PFSK-1 (cell line): ENCODE measurements at regions not wholly inside any gene's neighbourhood (a gene's known extent, or its start where the extent isn't known, plus 50 kb on each side); places are given as distances from the start of the nearest gene placed in this dataset.

Experiments
- FOXP2 ChIP-seq: optimal IDR thresholded peaks from 2 replicates; pipeline ENCODE3; 2011; ENCODE audit warnings: borderline replicate concordance, control low read depth, inconsistent platforms; ENCODE audit not compliant: insufficient read depth; ENCODE audit errors: extremely low read length, extremely low read depth
- POLR2AphosphoS5 ChIP-seq: IDR thresholded peaks from 2 replicates; pipeline ENCODE4 v1.6.1; 2012; ENCODE audit warnings: low read depth, mild to moderate bottlenecking, control low read depth, low read length, moderate library complexity
- SIN3A ChIP-seq: IDR thresholded peaks from 2 replicates; pipeline ENCODE4 v1.6.1; 2012; ENCODE audit warnings: mild to moderate bottlenecking, low read length, moderate library complexity, borderline replicate concordance; ENCODE audit not compliant: insufficient read depth
- TAF1 ChIP-seq: IDR thresholded peaks from 2 replicates; pipeline ENCODE4 v1.6.1; 2012; ENCODE audit warnings: low read length, control low read depth, borderline replicate concordance; ENCODE audit not compliant: insufficient read depth
- TF ChIP-seq, protein P1 (sequence below), 2 experiments: IDR thresholded peaks; 2 replicates each; pipeline versions ENCODE4 v1.6.1 to v1.8.0; 2011 to 2012; ENCODE audit warnings: low read depth in 2 of 2, low read length in 2 of 2, control low read depth in 1 of 2, inconsistent platforms in 1 of 2, mild to moderate bottlenecking in 1 of 2, moderate library complexity in 1 of 2; ENCODE audit not compliant: insufficient read depth in 1 of 2

DNA sequence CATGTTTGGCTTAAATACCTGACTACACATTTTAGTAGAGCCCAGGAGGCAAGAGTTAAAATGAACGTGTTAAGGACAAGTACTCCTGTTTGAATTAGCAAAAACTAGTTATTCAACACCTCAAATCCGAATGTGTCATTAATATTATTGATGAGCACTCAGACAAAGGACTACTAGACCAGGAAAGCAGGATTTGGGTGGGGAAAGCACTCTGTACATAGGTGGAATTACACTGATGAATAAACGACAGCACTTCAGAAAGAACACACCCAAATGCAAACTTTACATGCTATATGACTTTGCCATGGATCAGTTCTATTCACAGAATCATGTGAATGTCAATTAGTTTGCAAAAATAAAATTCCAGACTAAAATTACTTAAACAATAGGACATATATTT is 95.1 kb upstream of the CAV2 start:
- TF ChIP-seq FOXP2: no peak
- no peak for TF ChIP-seq TAF1
- no peak for TF ChIP-seq SIN3A
- TF ChIP-seq, protein P1, sequence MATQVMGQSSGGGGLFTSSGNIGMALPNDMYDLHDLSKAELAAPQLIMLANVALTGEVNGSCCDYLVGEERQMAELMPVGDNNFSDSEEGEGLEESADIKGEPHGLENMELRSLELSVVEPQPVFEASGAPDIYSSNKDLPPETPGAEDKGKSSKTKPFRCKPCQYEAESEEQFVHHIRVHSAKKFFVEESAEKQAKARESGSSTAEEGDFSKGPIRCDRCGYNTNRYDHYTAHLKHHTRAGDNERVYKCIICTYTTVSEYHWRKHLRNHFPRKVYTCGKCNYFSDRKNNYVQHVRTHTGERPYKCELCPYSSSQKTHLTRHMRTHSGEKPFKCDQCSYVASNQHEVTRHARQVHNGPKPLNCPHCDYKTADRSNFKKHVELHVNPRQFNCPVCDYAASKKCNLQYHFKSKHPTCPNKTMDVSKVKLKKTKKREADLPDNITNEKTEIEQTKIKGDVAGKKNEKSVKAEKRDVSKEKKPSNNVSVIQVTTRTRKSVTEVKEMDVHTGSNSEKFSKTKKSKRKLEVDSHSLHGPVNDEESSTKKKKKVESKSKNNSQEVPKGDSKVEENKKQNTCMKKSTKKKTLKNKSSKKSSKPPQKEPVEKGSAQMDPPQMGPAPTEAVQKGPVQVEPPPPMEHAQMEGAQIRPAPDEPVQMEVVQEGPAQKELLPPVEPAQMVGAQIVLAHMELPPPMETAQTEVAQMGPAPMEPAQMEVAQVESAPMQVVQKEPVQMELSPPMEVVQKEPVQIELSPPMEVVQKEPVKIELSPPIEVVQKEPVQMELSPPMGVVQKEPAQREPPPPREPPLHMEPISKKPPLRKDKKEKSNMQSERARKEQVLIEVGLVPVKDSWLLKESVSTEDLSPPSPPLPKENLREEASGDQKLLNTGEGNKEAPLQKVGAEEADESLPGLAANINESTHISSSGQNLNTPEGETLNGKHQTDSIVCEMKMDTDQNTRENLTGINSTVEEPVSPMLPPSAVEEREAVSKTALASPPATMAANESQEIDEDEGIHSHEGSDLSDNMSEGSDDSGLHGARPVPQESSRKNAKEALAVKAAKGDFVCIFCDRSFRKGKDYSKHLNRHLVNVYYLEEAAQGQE (IDR thresholded peaks at IDR 0.05; ENCODE audit: insufficient read depth in 1 of 2, low read depth in 2 of 2, low read length in 2 of 2): no peak

DNA sequence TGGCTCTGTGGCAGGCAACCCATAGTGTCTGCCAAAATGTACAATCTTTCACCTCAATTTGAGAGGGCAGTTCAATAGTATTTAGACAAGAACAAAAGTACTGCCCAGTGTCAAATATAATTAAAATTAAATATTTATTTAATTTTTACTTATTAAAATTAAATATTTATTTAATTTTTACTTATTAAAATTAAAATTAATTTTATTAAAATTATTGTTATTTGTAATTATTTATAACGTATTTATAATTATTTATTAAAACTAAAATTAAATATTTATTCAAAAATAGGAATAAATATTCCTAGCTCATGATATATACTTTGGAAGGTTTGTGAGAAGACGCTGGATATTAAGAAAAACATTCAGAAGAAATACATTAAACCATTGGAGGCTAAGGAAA is 93.7 kb upstream of the CAV2 start:
- no peak for TF ChIP-seq POLR2AphosphoS5
- TF ChIP-seq, protein P1 (IDR thresholded peaks at IDR 0.05; ENCODE audit: insufficient read depth in 1 of 2, low read depth in 2 of 2, low read length in 2 of 2): no peak
- TF ChIP-seq SIN3A: no peak
- TF ChIP-seq FOXP2: no peak
- no peak for TF ChIP-seq TAF1

DNA sequence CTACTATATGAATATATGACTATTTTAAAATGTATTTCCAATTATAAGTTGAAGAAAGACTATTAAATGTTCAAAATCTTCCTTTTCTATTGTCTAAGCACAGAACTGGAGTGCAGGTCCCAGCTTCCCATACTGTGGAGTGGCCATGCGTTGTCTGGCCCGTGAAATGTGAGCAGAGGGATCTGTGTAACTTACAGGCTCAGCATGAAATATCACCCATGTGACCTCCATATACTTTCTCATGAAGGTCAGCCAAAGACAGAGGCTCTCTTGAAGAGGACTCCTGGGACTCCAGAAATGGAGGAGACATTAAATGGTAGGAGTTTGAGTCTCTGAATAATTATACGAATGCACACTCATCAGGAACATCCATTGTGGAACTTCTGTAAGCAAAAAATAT is 92.4 kb upstream of the CAV2 start:
- TF ChIP-seq FOXP2: no peak
- TF ChIP-seq SIN3A: no peak
- TF ChIP-seq TAF1: no peak
- TF ChIP-seq, protein P1 (IDR thresholded peaks at IDR 0.05; ENCODE audit: insufficient read depth in 1 of 2, low read depth in 2 of 2, low read length in 2 of 2): no peak
- no peak for TF ChIP-seq POLR2AphosphoS5

DNA sequence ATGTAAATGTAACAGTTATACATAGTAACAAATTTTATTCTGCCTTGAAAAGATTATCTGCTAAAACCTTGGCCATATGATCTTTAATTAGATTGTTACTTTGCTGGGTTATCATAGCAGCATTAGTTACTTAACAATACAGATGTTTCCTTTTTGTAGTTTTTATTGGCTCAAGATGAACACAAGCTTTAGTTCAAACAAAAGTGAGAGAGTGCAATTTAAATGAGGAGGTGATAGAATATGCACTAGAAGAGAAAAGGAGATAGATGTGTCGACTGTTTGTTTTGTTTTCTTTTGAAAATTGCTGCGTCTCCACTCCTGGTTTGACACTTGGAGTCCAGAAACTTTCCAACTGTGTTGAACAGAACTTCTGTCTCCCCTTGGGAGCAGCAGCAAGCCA is 91.4 kb upstream of the CAV2 start:
- TF ChIP-seq, protein P1 (IDR thresholded peaks at IDR 0.05; ENCODE audit: insufficient read depth in 1 of 2, low read depth in 2 of 2, low read length in 2 of 2): no peak

DNA sequence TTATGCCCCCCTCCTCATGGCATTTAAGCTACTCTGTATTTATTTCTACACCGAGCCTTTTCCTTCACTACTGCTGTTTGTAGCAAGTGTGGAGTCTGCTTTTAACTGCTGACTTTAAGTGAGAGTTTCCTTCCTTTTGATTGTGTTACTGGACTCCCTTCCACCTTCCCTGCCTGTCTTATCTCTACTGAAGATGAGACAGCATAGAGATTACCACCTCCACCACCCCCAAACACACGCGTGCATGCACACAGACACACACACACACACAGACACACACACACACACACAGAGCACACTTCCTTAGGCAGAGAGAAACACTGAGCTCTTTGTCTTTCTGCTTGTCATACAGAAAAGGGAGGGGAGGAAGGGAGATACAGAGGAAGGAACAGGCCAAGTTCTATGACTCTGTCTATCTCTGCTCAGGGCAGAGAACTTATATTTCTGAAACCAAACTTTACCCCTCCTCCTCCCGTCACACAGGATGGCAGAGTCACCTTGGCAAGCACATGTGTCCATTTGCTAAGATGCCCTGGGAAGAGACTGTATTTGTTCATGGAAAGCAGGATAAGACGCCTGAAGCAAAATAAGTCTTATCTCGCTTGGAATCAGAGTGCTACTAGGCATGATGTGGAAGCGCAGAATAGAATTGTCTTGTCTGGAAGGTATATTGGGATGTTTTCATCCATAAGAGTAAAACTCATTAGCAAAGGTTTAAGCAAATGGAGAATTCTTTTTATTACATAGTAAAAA is 81.8 kb upstream of the CAV2 start:
- TF ChIP-seq TAF1: no peak
- TF ChIP-seq POLR2AphosphoS5: no peak
- TF ChIP-seq, protein P1 (IDR thresholded peaks at IDR 0.05; ENCODE audit: insufficient read depth in 1 of 2, low read depth in 2 of 2, low read length in 2 of 2): no peak
- no peak for TF ChIP-seq FOXP2
- no peak for TF ChIP-seq SIN3A
